Suppressor macrophage treated with lipopolysaccharide for 4 hours (primary cell): ENCODE measurements at regions not wholly inside any gene's neighbourhood (a gene's known extent, or its start where the extent isn't known, plus 50 kb on each side); places are given as distances from the start of the nearest gene placed in this dataset.
"Not testable (repeated sequence)": the region's sequence is repeated elsewhere in the genome, so short reads cannot be mapped to it uniquely, and the experiment has no call there.

ENCODE experiments used
- DNase-seq: peaks from one replicate; pipeline ENCODE4 v3.0.0-alpha.2; 2020

- no peak for DNase-seq
Observed at GRCh38 chr1:104182251-104182650, 432.6 kb downstream of the AMY1C start.

DNA sequence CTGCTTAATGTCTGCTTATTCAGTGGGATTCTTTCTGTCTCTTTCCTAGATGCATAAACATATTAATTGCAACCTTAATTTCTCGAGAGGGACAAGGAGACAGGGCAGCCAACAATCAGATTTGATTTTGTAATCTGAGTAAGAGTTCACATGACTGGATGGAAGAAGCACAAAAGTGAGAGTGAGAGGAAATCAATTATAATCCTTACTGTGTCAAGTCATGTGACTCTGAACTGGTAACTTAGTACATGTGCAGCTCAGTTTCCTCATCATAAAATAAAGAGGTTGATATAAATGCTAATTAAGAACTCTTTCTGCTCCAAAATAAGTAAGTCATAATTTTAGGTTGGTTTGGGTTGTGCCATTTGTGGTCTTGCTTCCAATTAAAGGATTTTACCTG is 439.5 kb downstream of the AMY1C start:
- no peak for DNase-seq

DNA sequence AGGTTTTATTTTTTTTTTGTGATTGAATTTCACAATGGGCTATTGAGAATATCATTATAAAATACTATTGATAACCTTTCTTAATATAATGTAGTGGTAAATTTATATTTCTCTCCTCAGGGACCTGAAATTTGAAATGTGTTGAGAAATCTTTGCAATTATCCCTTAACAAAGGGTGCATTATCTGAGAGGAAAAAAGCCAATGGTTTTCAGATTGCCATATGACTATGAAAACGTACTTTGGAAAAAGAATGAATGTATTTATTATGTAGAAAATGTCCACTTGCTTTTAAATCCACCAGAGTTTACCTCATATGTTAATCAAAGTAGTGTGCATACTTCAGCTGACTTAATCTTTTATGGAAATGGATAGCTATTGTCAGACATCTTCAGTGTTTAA is 441.1 kb downstream of the AMY1C start:
- DNase-seq, result no peak

DNA sequence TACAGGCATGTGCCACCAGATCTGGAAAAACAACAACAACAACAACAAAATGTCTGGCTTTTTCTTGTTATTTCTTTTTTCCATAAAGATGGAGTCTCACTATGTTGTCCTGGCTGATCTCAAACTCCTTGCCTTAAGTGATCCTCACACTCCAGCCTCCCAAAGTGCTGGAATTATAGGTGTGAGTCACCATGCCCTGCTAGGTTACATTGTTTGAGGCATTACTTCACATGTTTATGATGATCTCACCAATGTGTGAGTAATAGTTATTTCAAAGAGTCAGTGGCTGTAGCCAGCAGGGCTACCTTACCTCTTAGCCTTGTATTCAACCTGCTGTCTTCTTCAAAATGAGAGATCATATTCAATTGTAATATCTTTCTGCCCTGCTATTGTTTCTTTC is 445.7 kb downstream of the AMY1C start:
- DNase-seq, result no peak

DNA sequence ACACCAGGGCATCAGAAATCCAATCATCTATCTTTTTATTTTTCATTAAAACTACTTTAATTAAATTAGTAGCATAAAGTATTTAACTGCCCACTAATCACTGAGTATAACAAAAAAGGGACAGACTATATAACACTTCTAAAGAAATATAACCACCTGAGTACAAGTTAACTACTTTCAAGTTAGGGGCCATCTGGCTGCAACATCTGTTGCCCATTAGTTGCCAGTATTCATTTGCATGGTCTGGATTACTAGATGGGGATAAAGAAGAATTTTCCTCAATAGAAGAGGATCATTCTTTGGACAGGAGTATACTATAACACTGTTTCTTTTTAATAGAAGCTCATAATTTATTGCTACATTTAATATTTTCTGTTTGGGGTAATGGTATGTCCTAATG is 446.4 kb downstream of the AMY1C start:
- no peak for DNase-seq

DNA sequence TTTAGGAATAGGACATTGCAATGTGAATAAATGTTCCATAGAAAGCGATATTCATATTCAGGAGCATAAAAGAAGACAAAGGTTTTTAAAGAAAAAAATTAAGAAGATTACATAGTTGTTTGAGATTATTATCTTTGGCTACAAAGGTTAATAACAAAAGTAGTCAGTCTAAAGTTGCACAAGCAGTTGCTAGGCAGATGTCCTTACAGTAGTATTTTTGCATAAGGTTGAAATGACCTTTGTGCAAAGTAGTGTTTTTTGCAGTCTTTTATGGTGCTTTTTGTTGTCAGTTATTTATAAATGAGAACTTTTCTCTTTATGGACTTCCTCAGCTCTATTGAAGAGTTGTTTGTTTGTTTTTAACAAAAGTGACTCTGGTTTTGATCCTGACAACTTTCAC is 447.8 kb downstream of the AMY1C start:
- DNase-seq, result no peak

DNA sequence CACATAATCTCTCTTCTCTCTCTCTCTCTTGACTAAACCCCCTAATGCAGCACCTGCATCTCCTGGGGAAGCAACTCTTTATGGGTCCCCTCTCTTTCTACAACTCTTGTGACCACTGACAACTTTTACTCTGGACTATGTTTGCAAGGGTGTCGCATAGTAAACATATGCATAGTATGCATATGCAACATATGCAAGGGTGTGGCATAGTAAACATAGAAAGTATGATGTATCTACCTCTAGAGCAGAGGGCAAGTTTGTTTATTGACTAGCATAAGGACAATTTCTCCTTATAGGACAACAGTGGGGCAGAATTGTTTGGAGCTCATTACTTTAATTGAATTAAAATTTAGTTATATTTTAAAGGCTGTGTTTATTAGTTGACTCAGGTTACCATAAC is 462.5 kb downstream of the AMY1C start:
- no peak for DNase-seq

DNA sequence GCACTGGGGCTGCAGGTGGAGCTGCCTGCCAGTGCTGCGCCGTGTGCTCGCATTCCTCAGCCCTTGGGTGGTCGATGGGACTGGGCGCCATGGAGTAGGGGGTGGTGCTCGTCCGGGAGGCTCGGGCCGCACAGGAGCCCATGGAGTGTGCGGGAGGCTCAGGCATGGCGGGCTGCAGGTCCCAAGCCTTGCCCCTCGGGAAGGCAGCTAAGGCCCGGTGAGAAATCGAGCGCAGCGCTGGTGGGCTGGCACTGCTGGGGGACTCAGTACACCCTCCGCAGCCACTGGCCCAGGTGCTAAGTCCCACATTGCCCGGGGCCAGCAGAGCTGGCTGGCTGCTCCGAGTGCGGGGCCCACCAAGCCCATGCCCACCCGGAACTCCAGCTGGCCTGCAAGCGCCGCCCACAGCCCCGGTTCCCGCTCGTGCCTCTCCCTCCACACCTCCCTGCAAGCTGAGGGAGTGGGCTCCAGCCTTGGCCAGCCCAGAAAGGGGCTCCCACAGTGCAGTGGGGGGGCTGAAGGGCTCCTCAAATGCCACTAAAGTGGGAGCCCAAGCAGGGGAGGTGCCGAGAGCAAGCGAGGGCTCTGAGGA is 467.8 kb downstream of the AMY1C start:
- not testable (repeated sequence) for DNase-seq

DNA sequence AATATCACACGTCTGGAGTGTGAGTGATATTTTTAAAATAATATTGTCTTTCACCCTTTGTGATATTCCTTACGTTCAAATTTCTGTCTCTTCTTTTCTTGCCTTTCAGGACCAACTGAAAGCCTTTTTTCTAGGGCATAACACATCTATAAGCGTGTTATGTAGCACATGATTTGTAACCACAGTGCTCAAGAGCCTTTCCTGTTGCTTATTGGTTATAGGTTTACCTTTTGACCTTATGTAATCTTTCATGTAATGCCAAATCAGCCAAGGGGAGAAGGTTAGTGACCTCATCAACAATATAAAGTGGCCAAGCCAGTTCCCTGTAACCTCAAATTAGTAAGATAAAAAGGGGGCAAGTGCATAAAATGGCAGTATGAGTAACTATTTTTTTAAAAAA is 480.2 kb downstream of the AMY1C start:
- no peak for DNase-seq

GRCh38 chr1:104231676-104232075 is 482.0 kb downstream of the AMY1C start:
- DNase-seq, result no peak

- DNase-seq, result no peak
Observed at GRCh38 chr1:104235141-104235540, 485.4 kb downstream of the AMY1C start.

DNA sequence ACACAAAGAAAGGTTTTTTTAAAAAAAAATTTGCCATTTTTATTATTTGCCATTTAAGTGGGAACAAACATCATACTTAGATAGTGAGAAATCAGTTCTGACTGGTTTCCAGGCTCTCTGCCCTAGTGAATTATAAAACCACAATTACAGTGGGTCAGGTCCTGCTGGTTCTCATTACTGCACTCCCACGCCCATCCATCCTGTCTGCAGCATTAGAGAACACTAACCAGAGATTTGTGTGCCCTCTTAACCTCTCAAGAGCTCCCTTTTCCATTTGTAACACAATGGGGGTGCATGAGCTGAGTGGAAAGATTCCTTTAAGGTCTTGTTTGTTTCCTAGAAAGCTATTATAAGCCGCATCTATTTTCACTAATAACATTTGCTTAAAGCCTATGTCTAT is 489.3 kb downstream of the AMY1C start:
- DNase-seq, result no peak

- DNase-seq, result no peak
Observed at GRCh38 chr1:104248385-104248784, 498.7 kb downstream of the AMY1C start.

DNA sequence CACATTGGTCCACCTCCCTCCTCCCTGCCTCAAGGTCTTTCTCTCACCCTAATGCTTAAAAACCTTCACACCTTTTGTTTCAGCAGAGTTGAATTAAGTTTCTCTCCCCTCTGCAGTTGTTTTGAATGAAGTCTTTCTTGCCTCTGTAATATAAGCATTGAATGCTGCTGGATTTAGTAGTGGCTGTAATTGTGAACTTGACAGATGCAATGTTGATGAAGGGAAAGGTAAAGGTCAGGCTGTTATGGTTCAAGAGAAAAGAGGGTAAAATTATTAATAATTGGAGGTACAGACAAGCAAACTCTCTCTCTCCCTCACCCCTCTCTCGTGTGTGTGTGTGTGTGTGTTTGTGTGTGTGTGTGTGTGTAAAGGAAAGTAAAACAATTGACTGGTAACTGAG is 509.8 kb downstream of the AMY1C start:
- no peak for DNase-seq

GRCh38 chr1:104263110-104263509 is 513.4 kb downstream of the AMY1C start:
- not testable (repeated sequence) for DNase-seq

GRCh38 chr1:104264521-104264920 is 514.8 kb downstream of the AMY1C start:
- DNase-seq, result no peak

DNA sequence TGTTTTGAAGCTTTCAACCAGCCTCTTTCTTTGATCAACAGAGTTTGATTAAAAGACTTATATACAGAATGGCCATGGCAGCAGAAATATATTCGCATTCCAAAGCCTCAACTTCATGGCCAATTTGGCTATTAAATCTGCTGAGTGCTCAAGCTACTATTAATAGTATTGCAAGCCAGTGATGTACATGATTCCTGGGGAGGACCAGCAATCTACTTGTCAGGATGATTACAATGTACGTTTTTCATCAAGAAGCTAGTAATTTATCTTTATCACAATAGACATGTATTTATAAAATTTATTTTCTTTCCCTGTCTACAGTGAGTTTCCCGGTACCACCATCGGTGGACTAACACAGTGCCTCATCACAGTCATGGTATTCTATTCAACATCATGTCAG is 515.5 kb downstream of the AMY1C start:
- no peak for DNase-seq

DNA sequence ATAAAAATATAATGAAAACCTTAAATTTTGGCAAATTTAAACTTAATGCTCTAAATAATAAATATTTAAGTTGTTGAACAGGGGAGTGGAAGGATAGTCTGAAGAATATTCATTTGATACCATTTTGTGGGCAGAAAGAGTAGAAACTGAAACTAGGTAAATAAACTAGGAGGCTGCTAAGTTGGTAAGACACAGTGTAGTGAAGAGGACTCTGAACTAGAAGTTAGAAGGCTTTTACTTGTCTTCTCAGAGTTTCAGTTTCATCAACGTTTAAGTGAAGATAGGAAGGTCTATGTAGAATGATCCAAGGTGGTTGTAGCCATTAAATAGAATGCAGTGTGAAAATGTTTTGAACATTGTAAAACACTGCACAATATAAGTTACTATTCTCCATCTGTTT is 516.9 kb downstream of the AMY1C start:
- DNase-seq, result no peak

GRCh38 chr1:104288322-104288721 is 538.6 kb downstream of the AMY1C start:
- DNase-seq, result not testable (repeated sequence)

GRCh38 chr1:104291156-104291555 is 541.5 kb downstream of the AMY1C start:
- no peak for DNase-seq

GRCh38 chr1:104294259-104294658 is 544.6 kb downstream of the AMY1C start:
- no peak for DNase-seq

DNA sequence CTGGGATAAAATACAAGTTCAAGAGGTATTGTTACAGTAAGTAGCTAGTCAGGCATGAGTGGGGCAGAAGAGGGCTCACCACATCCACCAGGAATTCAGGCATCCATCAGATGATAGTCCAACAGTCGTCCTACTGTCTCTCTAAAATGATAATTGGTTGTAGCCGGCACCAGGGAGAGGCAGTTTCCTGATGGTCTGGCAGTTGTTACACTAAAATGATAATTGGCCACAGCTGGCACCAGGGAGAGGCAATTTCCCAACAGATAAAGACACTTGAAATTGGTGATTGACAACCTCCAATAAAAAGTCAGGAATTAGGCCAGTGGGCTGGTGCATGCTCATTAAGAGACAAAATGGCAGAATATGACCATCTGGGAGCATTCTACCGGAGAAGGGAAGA is 545.8 kb downstream of the AMY1C start:
- no peak for DNase-seq

DNA sequence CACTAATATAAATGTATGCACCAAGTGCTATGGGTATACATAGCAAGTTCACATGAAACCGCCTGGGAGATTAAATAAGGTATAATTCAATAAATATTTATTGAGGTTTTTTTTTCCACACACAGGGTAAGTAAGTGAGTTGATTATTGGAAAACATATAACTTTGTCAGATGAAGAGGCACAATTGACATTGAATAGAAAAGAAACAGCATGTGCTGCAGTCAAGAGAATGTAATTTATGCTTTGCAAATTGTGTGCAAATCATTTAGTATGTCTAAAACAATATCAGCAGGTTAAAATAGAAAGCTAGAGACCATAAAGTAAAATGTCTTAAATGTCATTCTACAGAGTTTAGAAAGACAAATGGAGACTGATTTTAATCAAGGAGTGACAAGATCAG is 560.0 kb downstream of the AMY1C start:
- DNase-seq, result no peak

DNA sequence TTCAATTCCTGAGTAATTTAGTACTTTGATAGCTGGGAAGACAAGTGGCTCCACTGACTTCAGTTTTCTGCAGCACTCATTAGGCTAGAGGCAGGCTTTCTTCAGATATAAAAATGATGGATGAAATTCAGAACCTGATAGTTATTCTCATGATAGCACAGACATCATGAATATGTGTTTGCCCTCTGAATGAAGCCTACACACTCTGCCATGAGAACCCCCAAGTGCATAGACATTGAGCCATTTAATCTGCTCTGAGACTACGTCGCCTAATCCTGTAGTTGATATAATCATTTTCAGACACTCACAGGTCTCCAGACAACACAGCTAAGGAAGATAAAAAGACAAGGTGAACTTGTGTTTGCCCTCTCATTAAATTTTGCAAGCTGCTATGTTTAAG is 566.1 kb downstream of the AMY1C start:
- DNase-seq, result no peak

- no peak for DNase-seq
Observed at GRCh38 chr1:104322131-104322530, 572.4 kb downstream of the AMY1C start.

- no peak for DNase-seq
Observed at GRCh38 chr1:104329278-104329677, 579.6 kb downstream of the AMY1C start.
